Mesodermal cell (in vitro differentiated cells): ENCODE measurements at regions not wholly inside any gene's neighbourhood (a gene's known extent, or its start where the extent isn't known, plus 50 kb on each side); places are given as distances from the start of the nearest gene placed in this dataset.

Experiments used
- H3K27ac ChIP-seq: 2 replicates; pipeline ENCODE4 v1.7.0; 2013; ENCODE audit warnings: mild to moderate bottlenecking, low read depth, low read length, moderate library complexity; ENCODE audit not compliant: severe bottlenecking
- H3K36me3 ChIP-seq: 2 replicates; pipeline ENCODE4 v1.7.1; 2013; ENCODE audit warnings: mild to moderate bottlenecking, low read length, moderate library complexity; ENCODE audit not compliant: control insufficient read depth, insufficient read depth
- H3K4me1 ChIP-seq: one replicate; pipeline ENCODE4 v1.7.1; 2013; ENCODE audit warnings: mild to moderate bottlenecking, low read length; ENCODE audit not compliant: insufficient read depth, control insufficient read depth, poor library complexity, severe bottlenecking
- H3K4me3 ChIP-seq: 2 replicates; pipeline ENCODE4 v1.7.0; 2013; ENCODE audit warnings: low read length, control low read depth, mild to moderate bottlenecking; ENCODE audit not compliant: insufficient read depth, poor library complexity, severe bottlenecking; ENCODE audit errors: extremely low read depth
- H3K9me3 ChIP-seq: 2 replicates; pipeline ENCODE4 v1.7.1; 2013; ENCODE audit warnings: mild to moderate bottlenecking, low read length, moderate library complexity; ENCODE audit not compliant: control insufficient read depth
- WGBS, 2 experiments: methylation state at CpG; one replicate each; pipeline ENCODE4 v1.1.5; 2013; ENCODE audit warnings: missing lambda C conversion rate in 2 of 2; ENCODE audit not compliant: insufficient coverage in 2 of 2; 5-methylcytosine and 5-hydroxymethylcytosine counted together

- WGBS, 2 experiments = 81 to 95% methylated on average over 5 to 6 of the region's 6 CpGs
Measured at GRCh38 chr9:71589612-71590011, 178.7 kb downstream of the CEMIP2 start.

GRCh38 chr9:71587576-71588362 lies 180.5 kb downstream of the CEMIP2 start:
- Histone ChIP-seq H3K4me1 (peaks cover 20% of the 10 kb centered on the region), H3K36me3 (no peaks in the 10 kb centered on the region), H3K4me3 (no peak overlapping the region), H3K27ac (no peak overlapping the region), H3K9me3 (no peaks in the 10 kb centered on the region)
- 66 to 81% methylated on average over 2 to 4 of the region's 5 CpGs for WGBS, 2 experiments

More at GRCh38 chr9:71589612-71590011, 178.7 kb downstream of the CEMIP2 start:
- Histone ChIP-seq H3K4me1 (peaks cover 14% of the 10 kb centered on the region), H3K36me3 (no peaks in the 10 kb centered on the region), H3K4me3 (no peak overlapping the region), H3K9me3 (no peaks in the 10 kb centered on the region), H3K27ac (no peak overlapping the region)

GRCh38 chr9:71583792-71584191 lies 184.5 kb downstream of the CEMIP2 start:
- Histone ChIP-seq H3K9me3 (no peaks in the 10 kb centered on the region), H3K4me1 (peaks cover 21% of the 10 kb centered on the region), H3K4me3 (no peak overlapping the region), H3K36me3 (no peaks in the 10 kb centered on the region), H3K27ac (no peak overlapping the region)
- no CpG with 5 or more reads among the region's 1 CpG for WGBS, 2 experiments

GRCh38 chr9:71582347-71582746 lies 186.0 kb downstream of the CEMIP2 start:
- Histone ChIP-seq H3K4me3 (no peak overlapping the region), H3K9me3 (no peaks in the 10 kb centered on the region), H3K4me1 (peaks cover 17% of the 10 kb centered on the region), H3K36me3 (no peaks in the 10 kb centered on the region), H3K27ac (peak overlapping the region; percentile 71)
- WGBS, 2 experiments = 82 to 83% methylated on average over 2 of the region's 2 CpGs

DNA sequence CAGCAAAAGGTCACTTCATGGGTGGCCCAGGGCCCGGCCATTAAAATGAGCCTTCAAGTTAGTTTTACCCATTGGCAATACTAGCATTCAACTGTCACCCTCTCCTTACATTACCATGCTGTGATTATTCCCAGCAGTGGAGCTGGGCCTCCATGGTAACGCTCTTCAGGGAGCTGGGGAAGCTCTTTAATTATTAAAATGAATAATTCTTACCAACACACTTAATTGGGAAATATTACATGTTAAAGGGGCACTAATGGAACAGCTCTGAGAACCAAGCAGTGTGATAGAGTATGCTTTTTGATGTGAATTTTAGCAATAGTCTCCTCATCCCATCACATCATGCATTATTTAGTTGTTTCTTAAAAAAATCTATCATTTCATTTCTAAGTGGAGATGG lies 187.2 kb downstream of the CEMIP2 start:
- Histone ChIP-seq H3K4me1 (peaks cover 17% of the 10 kb centered on the region), H3K27ac (no peak overlapping the region), H3K36me3 (no peaks in the 10 kb centered on the region), H3K9me3 (no peaks in the 10 kb centered on the region), H3K4me3 (no peak overlapping the region)
- 100% methylated on average over 1 of the region's 2 CpGs for WGBS, 2 experiments

- Histone ChIP-seq H3K36me3 (no peaks in the 10 kb centered on the region), H3K4me3 (no peak overlapping the region), H3K9me3 (no peaks in the 10 kb centered on the region), H3K27ac (no peak overlapping the region), H3K4me1 (peaks cover 6% of the 10 kb centered on the region)
- 89 to 95% methylated on average over 2 to 4 of the region's 4 CpGs for WGBS, 2 experiments
Measured at GRCh38 chr9:71571186-71571585, 197.1 kb downstream of the CEMIP2 start.

DNA sequence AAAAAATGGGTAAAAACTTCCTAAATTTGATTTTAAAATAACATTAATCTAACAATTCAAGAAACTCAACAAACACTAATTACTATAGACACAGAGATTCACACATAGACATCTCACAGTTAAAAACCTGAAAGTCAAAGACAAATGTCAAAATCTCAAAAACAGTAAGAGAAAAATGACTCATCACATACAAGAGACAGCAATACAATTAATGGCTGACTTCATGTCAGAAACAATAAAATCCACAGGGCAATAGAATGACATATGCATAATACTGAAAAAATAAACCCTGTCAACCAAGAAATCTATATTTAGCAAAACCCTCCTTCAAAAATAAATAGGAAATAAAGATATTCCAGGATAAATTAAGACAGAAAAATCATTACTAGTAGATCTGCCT lies 200.4 kb downstream of the CEMIP2 start:
- Histone ChIP-seq H3K4me1 (peaks cover 10% of the 10 kb centered on the region), H3K36me3 (no peaks in the 10 kb centered on the region), H3K27ac (no peak overlapping the region), H3K9me3 (no peaks in the 10 kb centered on the region), H3K4me3 (no peak overlapping the region)

DNA sequence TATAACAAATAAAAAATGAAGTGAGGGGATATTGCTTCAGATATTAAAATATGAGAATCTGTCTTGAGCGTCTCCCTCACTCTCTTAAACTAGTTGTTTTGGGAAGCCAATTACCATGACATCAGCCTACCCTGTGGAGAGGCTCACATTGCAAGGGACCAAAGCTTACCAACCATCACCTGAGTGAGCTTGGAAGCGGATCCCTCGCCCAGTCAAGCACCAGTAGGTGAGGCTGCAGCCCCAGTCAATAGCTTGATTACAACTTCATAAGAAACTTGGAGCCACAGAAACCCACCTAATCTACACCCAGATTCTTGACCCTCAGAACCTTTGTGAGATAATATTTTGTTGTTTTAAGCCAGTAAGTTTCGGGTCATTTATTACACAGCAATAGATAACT lies 206.2 kb downstream of the CEMIP2 start:
- Histone ChIP-seq H3K9me3 (no peaks in the 10 kb centered on the region), H3K27ac (no peak overlapping the region), H3K36me3 (no peaks in the 10 kb centered on the region), H3K4me3 (no peak overlapping the region), H3K4me1 (peaks cover 10% of the 10 kb centered on the region)
- 73 to 80% methylated on average over 1 to 2 of the region's 4 CpGs for WGBS, 2 experiments

DNA sequence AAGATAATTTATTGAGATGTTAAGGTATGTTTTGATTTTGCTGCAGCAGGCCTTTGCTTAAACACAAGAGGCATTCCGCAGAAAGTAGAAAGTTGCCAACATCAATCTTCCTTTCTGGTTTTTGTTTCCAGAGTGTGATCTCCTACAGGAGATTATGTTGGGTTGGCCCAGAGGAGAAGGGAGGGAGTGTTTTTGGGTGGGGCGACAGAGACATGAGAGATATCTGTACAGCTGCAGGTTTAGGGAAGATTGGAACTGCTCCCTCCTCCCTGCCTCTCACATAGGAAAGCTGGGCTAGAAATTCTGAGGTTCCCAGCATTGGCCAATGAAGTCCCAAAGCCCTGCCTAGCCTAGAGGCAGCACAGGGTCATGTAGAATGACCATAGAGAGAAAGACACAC lies 211.0 kb downstream of the CEMIP2 start:
- WGBS, 2 experiments = no CpG with 5 or more reads among the region's 2 CpGs
- H3K27ac ChIP-seq = no peak overlapping the region
- peaks cover 4% of the 10 kb centered on the region for H3K4me1 ChIP-seq
- no peaks in the 10 kb centered on the region for H3K36me3 ChIP-seq
- no peaks in the 10 kb centered on the region for H3K9me3 ChIP-seq
- no peak overlapping the region for H3K4me3 ChIP-seq

DNA sequence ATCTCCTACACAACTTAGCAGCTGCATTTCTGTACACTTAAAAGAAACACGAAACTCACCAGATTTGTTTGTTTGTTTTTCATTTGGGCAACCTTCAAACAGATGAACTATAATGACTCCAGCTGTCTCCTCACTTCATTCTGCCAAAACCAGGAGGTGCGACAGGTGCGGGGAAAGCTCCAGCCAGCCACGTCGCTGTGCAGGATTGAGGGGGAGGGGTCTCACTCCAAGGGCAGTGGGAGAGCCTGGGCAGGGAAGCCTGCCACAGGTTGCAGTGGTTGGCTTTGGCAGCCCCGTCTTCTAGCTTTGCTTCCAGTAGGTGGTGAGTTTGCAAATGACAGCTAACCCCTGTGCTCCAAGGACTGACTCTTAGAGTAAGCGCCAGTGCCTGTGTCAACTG lies 215.8 kb downstream of the CEMIP2 start:
- Histone ChIP-seq H3K4me3 (no peak overlapping the region), H3K36me3 (no peaks in the 10 kb centered on the region), H3K9me3 (no peaks in the 10 kb centered on the region), H3K27ac (no peak overlapping the region), H3K4me1 (peaks cover 4% of the 10 kb centered on the region)
- 21 to 36% methylated on average over 2 to 7 of the region's 7 CpGs for WGBS, 2 experiments

DNA sequence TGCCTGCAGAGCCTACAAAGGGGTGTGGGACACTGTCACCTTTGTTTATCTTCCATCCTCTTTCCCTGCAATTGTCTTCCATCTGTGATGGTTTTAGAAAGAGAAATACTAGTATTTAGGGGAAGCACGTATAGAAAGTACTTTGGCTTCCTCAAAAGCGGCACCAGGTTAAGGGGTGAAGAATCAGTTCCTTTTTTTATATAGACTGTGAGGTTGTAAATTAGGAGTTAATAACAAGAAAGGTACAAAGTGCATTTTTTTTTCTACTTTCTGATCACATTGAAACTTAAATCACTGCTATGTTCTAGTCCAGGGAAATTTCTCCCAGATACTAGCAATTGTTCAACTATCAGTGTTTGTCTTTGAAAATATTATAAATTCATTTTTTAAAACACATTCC lies 219.3 kb downstream of the CEMIP2 start:
- no peaks in the 10 kb centered on the region for H3K36me3 ChIP-seq
- H3K27ac ChIP-seq = no peak overlapping the region
- H3K4me1 ChIP-seq = peaks cover 4% of the 10 kb centered on the region
- H3K4me3 ChIP-seq = no peak overlapping the region
- H3K9me3 ChIP-seq = no peaks in the 10 kb centered on the region
- WGBS, 2 experiments = 100% methylated on average over 2 of the region's 2 CpGs; no CpG with 5 or more reads in 1 of the 2 experiments
